HT-29 (cell line): ENCODE measurements at regions not wholly inside any gene's neighbourhood (a gene's known extent, or its start where the extent isn't known, plus 50 kb on each side); places are given as distances from the start of the nearest gene placed in this dataset.

Source experiments
- DNase-seq: peaks from one replicate; pipeline ENCODE4 v3.0.0-alpha.2; 2015; ENCODE audit warnings: low spot score

DNA sequence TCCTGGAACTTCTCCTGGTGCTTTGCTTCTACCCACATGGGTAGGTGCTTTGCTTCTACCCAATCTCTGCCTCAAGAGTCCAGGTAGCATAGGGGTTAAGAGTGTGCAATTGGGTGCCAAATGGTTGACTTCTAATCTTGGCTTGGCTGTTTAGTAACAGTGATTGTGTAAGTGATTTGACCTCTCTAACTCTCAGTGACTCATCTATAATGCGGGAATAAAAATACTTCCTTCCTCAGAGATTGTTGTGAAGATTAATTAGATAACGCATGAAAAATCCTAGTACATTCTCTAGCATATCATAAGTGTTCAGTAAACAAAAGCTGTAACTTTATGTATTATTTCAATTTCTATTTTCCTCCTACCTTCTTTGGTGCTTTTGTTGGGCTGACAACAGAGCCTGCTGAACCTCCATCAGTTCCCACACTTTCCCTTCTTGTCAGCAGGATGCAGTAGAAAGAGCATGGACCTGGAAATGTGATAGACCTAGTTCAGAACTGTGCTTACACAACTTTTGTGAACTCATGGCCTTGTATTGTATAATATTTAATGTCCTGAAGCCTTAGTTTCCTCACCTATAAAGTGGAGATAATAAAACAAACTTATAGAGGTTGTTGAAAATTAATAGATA is 72.9 kb upstream of the SMIM36 start:
- peak; percentile 61 for DNase-seq

DNA sequence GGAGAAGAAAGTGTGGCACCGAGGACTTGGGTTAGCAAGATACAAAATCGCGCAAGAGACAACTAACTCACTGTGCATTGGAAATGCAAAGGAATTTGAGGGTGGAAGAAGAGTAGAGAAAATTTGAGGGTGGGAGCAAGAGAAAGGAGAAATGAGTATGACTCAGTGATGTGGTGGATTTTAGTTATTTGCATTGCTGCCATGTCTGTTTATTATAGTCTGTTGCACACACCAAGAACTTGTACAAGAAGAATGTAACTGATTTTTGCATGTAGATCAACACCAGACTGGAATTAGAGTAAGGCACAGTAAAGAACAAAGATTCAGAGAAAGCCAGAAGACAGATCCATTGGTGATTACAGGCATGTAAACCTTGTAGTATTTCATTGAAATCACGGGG is 71.6 kb upstream of the SMIM36 start:
- no peak for DNase-seq

DNA sequence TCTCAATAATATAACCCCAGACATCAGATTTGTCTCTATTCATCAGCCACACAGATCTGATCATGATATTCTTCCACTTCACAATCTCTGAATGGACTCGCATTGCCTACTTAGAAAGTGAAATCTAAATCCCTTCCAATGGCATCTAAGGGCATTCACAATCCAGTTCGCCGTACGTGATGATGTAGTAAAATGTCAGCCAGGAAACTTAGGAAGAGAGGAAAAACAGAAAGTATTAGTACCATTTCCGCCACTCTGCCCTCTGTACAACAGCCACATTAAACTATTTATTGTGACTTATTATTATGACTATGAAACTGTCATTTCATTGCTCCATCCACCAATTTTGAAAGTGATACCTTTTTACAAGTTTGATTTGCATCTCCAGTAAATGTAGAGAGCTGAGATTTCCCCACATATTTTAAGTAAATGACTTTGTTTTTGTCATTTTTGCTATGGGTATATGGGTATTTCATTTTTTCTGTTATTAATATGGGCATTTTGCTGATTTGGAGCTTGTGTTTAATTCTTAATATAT is 69.4 kb upstream of the SMIM36 start:
- no peak for DNase-seq

DNA sequence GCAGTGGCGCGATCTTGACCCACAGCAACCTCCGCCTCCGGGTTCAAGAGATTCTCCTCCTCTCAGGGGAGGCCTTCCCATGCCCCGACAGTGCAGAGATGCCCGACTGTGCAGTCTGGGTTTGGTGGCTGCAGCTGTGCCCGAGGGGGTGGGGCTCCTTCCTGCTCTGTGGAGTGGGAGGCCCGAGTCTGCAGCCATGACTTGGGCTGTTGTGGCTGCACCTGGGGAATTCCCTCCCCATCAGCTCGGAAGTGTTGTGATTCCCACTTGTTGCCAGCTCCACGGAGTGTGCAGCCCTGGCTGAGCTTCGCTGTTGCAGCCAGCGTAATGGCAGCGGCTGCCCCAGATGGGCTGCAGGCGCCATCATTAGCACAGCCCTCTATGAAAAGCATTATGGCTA is 66.4 kb upstream of the SMIM36 start:
- DNase-seq: no peak

DNA sequence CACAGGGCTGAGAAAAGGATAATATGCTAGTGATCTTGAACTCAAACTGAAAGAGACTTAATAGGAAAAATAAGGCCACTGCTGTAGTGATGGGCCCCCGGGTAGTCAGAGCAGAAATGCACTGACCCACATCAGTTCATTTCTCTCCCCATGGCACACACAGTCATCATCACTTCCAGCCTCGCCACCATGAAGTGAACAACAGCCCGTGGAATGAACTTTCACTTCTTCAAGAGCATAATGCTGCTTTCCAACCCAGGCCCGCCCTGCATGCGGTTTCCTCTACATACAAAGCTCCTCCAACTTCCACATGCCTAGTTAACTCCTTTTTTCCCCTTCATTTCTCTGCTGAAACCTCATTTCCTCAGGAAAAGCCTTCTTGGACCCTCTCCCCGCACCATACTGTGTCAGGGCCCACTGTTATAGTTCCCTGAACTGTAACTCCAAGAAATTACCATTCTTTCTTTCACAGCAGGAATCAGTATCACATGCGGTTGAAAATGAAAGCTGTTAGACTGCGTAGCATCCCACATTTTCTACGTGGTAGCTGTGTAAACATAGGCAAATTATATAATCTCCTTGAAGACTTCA is 65.8 kb upstream of the SMIM36 start:
- peak; percentile 73 for DNase-seq

DNA sequence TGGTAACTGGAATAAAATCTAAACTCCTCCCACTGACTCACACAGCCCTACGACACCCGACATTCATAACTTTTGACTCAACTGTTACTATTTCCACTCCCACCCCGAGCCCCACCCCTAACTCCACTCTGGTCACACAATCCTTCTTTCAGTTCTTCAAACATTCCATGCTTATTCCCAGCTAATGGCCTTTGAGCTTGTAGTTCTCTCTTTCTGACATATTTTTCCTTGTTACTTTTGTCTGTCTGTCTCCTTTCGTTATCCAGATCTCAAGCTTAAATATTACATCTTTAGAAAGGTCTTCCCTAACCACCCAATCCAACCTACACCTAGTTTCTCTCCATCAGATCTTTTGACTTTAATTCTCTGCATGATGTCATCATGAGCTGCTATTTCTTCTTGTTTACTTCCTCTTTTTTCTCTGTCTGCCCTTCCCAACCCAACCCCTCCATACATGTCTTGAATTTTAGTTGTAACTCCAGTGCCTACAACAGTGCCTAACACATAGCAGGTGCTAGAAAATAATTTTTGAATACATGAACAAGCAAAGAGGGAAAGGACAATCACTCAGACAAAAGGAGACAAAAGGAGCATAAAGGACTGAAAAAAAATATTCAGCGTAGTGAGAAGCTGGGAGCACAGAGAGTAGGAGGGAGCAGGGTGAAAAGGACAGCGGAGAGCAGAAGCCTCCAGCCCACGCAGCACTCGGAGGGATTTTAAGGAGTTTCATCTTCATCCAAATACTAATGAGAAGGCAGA is 65.2 kb upstream of the SMIM36 start:
- peak; percentile 75 for DNase-seq

DNA sequence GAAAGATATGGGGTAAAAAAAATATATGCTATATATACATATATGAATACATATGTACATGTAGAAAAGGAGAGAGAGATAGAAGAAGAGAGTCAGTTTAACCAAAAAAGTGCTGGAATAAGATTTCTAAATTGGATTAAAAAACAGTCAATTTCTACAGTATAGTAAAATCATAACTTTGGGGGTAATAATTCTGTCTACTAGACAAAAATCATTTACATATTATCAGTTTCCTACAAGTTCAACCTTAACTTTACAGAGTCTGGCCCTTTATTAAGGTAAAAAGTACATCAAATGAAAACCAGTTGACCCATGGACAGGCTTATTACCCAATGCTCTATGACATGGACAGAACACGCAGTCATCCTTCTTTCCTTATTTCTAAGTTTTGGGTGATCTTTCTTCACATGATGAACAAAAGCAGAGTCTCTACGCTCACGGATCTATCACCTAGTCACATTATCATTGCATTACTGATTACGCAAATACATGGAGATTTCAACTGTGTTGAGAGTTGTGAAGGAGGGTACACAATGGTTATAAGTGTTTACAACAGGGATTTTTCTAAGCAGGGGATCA is 63.9 kb upstream of the SMIM36 start:
- DNase-seq: no peak

DNA sequence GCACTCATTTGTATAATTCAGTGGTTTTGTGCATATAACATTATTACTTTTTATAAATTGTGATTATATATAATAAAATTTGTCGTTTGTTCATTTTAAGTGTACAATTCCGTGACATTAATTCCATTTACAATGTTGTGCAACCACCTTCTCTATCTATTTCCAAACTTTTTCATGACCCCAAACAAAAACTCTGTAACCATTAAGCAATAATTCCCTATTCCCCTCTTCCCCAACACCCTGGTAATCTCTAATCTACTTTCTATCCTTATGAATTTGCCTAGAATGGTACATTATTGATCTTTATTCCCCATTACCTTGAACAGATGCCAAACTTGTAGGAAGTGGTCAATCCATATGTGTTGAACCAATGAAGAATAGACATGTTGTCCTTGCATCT is 61.3 kb upstream of the SMIM36 start:
- DNase-seq: no peak

DNA sequence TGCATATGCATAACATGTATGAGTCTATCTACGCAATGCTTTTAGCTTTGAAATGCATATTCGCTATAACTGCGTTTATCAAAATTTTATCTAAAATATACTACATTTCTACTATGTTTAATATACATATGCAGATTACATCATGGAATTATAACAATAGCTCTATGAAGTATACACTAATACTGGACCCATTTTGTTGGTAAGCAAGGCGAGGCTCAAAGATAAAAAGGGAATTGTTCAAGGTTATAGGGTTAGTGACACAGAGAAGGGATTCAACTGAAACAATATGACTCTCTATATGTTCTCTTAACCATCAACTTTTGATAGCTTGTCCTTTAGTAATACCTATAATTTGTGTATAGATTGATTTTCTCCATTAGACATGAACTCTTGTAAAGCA is 60.9 kb upstream of the SMIM36 start:
- no peak for DNase-seq

DNA sequence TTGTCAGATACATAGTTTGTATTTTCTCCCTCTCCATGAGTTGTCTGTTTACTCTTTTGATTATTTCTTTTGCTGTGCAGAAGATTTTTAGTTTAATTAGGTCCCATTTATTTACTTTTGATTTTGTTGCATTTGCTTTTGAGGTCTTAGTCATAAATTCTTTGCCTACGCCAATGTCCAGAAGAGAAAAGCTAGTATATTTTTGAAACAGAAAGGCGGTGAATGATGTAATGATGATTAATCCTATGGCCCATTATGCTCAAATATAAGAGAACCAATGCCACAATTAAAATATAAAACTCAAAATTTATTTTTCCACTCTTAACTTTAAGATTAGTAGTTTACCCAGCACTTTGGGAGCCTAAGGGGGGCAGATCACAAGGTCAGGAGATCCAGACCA is 59.8 kb upstream of the SMIM36 start:
- DNase-seq: no peak

DNA sequence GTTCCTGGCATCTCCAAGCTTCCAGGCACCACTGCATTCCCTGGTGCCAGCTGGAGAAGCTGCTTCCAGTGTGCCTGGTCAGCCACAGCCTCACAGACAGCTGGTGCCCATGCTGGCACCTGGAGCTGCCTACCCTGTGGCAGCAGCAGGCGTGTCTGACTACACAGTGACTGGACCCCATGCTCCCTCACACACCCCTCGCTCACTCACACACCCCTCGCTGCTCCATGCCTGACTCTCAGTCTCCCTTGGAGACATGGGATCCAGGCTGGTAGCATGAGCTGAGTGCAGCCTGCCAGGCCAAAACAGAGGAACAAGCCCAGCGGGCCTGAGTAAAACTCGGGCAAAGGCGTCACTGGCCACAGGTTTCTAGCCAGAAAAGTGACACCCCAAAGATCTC is 59.1 kb upstream of the SMIM36 start:
- no peak for DNase-seq

DNA sequence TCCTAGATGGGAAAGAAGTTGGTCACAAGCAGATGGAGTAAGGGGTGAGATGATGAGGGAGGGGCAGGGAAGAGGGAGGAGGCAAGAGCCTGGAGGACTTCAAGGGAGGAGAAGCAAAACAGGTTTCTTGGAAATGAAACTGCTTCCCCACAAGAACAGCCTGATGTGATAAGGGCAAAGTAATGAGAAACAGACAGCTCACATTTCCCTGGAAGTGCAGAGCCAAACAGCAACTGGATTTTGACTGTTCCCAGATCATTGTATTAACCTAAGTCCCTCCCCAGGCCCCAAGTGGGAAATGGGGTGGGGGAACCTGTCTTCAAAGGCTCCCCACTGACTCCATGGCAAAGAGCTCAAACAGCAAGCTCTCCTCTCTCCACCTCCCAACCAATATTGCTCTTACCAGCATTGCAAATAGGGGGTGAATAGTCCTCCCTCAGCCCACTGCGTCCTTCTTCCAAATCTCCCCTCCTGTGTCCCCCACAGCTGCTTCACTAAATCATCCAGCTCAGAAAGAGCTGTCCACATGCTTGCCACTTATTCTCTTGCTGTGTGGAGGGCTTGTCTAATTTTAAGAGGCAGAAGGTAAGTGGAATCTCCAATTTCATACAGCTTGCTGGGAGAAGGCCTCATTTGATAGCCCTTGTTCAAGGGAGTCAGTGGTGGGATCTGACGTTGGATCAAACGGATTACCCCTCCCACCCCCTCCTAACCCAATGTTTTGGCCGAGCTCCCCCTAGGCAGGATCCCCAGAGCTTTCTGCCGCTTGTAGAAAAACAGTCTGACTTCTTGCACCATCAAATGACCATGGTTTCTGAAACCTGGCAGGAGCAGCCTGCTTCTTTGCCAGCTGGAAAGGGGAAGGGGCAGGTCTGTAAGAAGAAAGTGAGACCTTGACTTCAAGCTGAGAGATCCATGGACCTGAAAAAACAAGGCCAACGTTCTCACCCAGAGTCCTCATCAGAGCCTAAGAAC is 56.3 kb upstream of the SMIM36 start:
- no peak for DNase-seq

DNA sequence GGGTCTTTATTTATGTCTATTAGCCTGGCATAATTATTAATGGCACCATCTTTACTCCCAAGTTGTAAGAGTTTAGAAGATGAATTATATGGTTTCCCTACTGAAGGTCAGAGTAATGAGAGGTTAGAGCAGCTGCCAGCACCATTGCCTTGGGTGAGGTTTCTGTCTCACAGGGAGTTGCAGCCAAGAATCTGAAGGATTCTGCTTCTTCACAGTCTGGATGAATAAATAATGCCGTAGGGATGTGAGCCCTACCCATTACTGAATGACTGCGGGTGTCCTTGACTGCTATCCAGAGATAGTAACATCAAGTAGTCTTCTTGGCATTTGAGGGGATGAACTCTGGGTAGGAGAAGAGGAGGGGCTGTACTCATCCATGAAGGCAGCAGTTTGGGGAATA is 52.8 kb upstream of the SMIM36 start:
- no peak for DNase-seq

DNA sequence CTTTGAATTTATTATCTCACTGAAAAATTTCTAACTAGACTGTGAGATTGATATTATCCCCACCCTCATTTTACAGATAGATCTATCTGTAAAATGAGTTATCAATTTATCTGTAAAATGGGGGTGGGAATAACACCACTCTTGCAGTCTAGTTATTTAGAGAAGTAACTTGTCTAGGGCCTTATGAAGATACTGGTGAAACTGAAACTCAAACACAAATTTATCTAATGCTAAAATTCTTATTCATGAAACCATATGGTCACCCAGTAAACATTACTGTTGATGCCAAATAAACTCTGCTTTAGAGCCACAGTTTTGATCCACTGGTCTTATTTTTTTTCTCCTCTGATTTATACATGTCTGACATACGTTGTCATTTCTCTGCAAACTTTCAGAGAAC is 52.1 kb upstream of the SMIM36 start:
- DNase-seq: no peak

DNA sequence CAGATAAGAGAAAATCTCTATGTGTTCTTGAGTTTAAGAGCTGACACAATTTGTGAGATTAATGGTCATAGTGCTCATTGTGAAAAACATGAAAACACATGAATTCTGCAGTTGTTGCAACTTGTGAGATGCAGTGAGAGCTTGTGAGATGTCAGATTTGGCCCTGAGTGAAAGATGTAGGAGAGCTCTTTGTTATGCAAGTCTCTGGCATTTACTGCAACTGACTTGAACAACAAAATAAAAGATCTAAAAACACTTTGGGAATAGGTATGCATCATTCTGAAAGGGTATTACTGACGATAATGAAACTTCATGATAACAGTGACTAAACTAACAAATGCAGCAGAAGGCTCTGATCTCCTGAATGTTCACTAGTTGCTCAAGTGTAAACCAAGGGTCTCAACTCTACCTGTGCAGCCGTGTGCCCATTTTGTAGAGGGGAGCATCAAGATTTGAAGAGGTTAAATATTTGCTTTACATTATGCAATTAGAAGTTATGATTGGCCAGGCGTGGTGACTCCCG is 50.8 kb upstream of the SMIM36 start:
- no peak for DNase-seq

DNA sequence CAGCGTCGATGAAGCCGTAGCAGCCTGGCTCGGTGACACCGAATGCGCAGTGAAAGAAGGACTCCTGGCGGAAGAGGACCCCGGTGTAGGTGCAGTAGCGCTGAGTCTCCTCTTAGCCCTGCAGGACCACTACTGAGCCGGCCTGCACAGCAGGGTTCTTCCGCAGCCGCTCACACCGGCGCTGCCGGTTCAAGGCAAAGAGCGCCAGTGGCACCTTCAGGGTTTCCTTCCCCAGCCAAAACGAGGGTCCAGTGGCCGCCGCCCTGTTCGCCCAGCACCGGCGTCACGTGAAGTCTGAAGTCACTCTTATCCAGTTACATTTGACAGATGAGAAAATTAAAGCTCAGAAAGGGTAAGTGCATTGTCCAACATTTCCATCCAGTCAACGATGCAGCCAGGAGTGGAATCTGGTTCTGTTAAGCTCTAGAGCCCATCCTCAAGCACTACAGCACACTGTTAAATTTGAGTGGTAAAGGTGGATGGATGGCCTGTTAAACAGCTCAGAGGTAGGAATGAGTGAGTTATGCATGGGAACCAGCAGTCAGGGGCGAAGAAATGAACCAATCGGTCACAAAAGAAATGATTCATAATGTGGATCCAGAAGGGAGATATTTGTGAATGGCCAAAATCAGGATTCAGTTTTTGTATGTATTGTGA is 50.2 kb upstream of the SMIM36 start:
- no peak for DNase-seq
